Upper lobe of left lung (tissue), 6 donors: ENCODE measurements at regions not wholly inside any gene's neighbourhood (a gene's known extent, or its start where the extent isn't known, plus 50 kb on each side); places are given as distances from the start of the nearest gene placed in this dataset.
A peak's percentile ranks its signal among the peaks of the same experiment; 100 is the strongest.

ENCODE experiments used
- ATAC-seq, 2 donors: fragments of 200-7000 bp; cut with Tn5 transposase; one replicate each; pipeline ENCODE4 v1.9.1; 2022; ENCODE audit warnings: mild to moderate bottlenecking in 2 of 2, moderate library complexity in 2 of 2; ENCODE audit not compliant: low FRiP score in 2 of 2
- DNase-seq, 2 donors: peaks; one replicate each; pipeline ENCODE4 v3.0.0-alpha.2; 2019 to 2020
- H3K27ac ChIP-seq, 4 donors: fragments of 200-600 bp; sonication (generic); one replicate each; pipeline ENCODE4 v1.5.1; 2016 to 2019
- H3K27me3 ChIP-seq, 4 donors: fragments of 200-600 bp; sonication (generic); one replicate each; pipeline ENCODE4 v1.5.1; 2017 to 2019
- H3K36me3 ChIP-seq, 4 donors: fragments of 200-600 bp; sonication (generic); one replicate each; pipeline ENCODE4 v1.5.1; 2016 to 2019
- H3K4me1 ChIP-seq, 4 donors: fragments of 200-600 bp; sonication (generic); one replicate each; pipeline ENCODE4 v1.5.1; 2018 to 2019
- H3K4me3 ChIP-seq, 4 donors: fragments of 200-600 bp; sonication (generic); one replicate each; pipeline ENCODE4 v1.5.1; 2017 to 2019; ENCODE audit warnings: mild to moderate bottlenecking in 2 of 4, moderate library complexity in 1 of 4
- H3K9me3 ChIP-seq, 4 donors: fragments of 200-600 bp; sonication (generic); one replicate each; pipeline ENCODE4 v1.5.1; 2018 to 2019
- CTCF ChIP-seq, 6 experiments: fragments of 450-650 bp in 4 of 6; fragments of 200-600 bp in 2 of 6; sonication (generic) in 2 of 6; IDR thresholded peaks; one replicate each; pipeline ENCODE4 v1.5.1; 2016 to 2019; ENCODE audit warnings: antibody characterized with exemption in 6 of 6
- EP300 ChIP-seq, 4 donors: sonication (generic); formaldehyde crosslinking; IDR thresholded peaks; one replicate each; pipeline ENCODE4 v1.5.1; 2017; ENCODE audit warnings: antibody characterized with exemption in 4 of 4, control low read depth in 2 of 4
- POLR2A ChIP-seq, 4 donors: fragments of 450-650 bp; IDR thresholded peaks; one replicate each; pipeline ENCODE4 v1.5.1; 2016 to 2017; ENCODE audit warnings: antibody characterized with exemption in 4 of 4, mild to moderate bottlenecking in 2 of 4
- POLR2AphosphoS5 ChIP-seq, 2 donors: sonication (generic); formaldehyde crosslinking; IDR thresholded peaks; one replicate each; pipeline ENCODE4 v1.5.1; 2017; ENCODE audit warnings: antibody characterized with exemption in 2 of 2
- WGBS, 2 donors: methylation state at CpG; one replicate each; pipeline ENCODE4 v1.1.5; 2017 to 2018; 5-methylcytosine and 5-hydroxymethylcytosine counted together
- donor health status: DM: no; HTN: no; CAD: no; lungs with moderate emphysema.
- donor health status: DM: no; HTN: yes; CAD: no; lungs with severe emphysema.

GRCh38 chr1:192713921-192714320 is 78.0 kb downstream of the RGS13 start:
- DNase-seq: no peak
- H3K9me3 ChIP-seq: no peaks in the 10 kb centered on the region
- TF ChIP-seq EP300 (IDR thresholded peaks at IDR 0.05): no peak
- no peak for TF ChIP-seq POLR2A (IDR thresholded peaks at IDR 0.05)
- no peak for ATAC-seq
- no peak overlapping the region for H3K27ac ChIP-seq
- 65 to 85% methylated on average over 3 to 4 of the region's 4 CpGs for WGBS, 2 donors
- peaks cover 0 to 5% (median 0%) of the 10 kb centered on the region in 4 donors for H3K4me1 ChIP-seq
- H3K4me3 ChIP-seq: no peak overlapping the region
- H3K36me3 ChIP-seq: no peaks in the 10 kb centered on the region
- no peaks in the 10 kb centered on the region for H3K27me3 ChIP-seq

GRCh38 chr1:192724670-192725069 is 84.2 kb upstream of the RGS2 start:
- TF ChIP-seq POLR2AphosphoS5 (IDR thresholded peaks at IDR 0.05) (no peak), EP300 (IDR thresholded peaks at IDR 0.05) (no peak), POLR2A (IDR thresholded peaks at IDR 0.05) (no peak), CTCF (IDR thresholded peaks at IDR 0.05) (no peak)
- Histone ChIP-seq H3K36me3 (no peaks in the 10 kb centered on the region), H3K4me1 (no peaks in the 10 kb centered on the region), H3K27me3 (no peaks in the 10 kb centered on the region), H3K4me3 (no peak overlapping the region), H3K27ac (no peak overlapping the region), H3K9me3 (no peaks in the 10 kb centered on the region)
- DNase-seq (no peak), ATAC-seq (no peak)
- WGBS, 2 donors: 92 to 95% methylated on average over 4 of the region's 4 CpGs

GRCh38 chr1:192726820-192727504 is 81.9 kb upstream of the RGS2 start:
- WGBS, 2 donors: 77 to 83% methylated on average over 6 of the region's 6 CpGs
- TF ChIP-seq EP300 (IDR thresholded peaks at IDR 0.05): no peak
- no peak for TF ChIP-seq POLR2A (IDR thresholded peaks at IDR 0.05)
- TF ChIP-seq CTCF (IDR thresholded peaks at IDR 0.05): no peak
- no peak for TF ChIP-seq POLR2AphosphoS5 (IDR thresholded peaks at IDR 0.05)
- Histone ChIP-seq H3K27ac (no peak overlapping the region), H3K4me3 (no peak overlapping the region), H3K9me3 (no peaks in the 10 kb centered on the region), H3K27me3 (no peaks in the 10 kb centered on the region), H3K4me1 (peaks cover 0 to 3% (median 0%) of the 10 kb centered on the region in 4 donors), H3K36me3 (no peaks in the 10 kb centered on the region)
- DNase-seq (no peak), ATAC-seq (no peak)

GRCh38 chr1:192729500-192729899 is 79.3 kb upstream of the RGS2 start:
- no peak for TF ChIP-seq CTCF (IDR thresholded peaks at IDR 0.05)
- TF ChIP-seq POLR2AphosphoS5 (IDR thresholded peaks at IDR 0.05): no peak
- TF ChIP-seq POLR2A (IDR thresholded peaks at IDR 0.05): no peak
- no peak for TF ChIP-seq EP300 (IDR thresholded peaks at IDR 0.05)
- Histone ChIP-seq H3K36me3 (no peaks in the 10 kb centered on the region), H3K4me3 (no peak overlapping the region), H3K4me1 (peaks cover 0 to 3% (median 0%) of the 10 kb centered on the region in 4 donors), H3K27me3 (no peaks in the 10 kb centered on the region), H3K9me3 (no peaks in the 10 kb centered on the region), H3K27ac (peak overlapping the region in 1 of 4 donors; percentile 15)
- DNase-seq (no peak), ATAC-seq (no peak)

GRCh38 chr1:192730198-192730597 is 78.6 kb upstream of the RGS2 start:
- DNase-seq: no peak
- Histone ChIP-seq H3K27me3 (no peaks in the 10 kb centered on the region), H3K4me1 (peaks cover 0 to 3% (median 0%) of the 10 kb centered on the region in 4 donors), H3K27ac (no peak overlapping the region), H3K36me3 (no peaks in the 10 kb centered on the region), H3K9me3 (no peaks in the 10 kb centered on the region), H3K4me3 (no peak overlapping the region)
- TF ChIP-seq EP300 (IDR thresholded peaks at IDR 0.05) (no peak), POLR2AphosphoS5 (IDR thresholded peaks at IDR 0.05) (no peak), POLR2A (IDR thresholded peaks at IDR 0.05) (no peak), CTCF (IDR thresholded peaks at IDR 0.05) (no peak)
- no peak for ATAC-seq
